Naive thymus-derived CD4-positive, alpha-beta T cell (primary cell): ENCODE measurements at regions not wholly inside any gene's neighbourhood (a gene's known extent, or its start where the extent isn't known, plus 50 kb on each side); places are given as distances from the start of the nearest gene placed in this dataset.
A peak's percentile ranks its signal among the peaks of the same experiment; 100 is the strongest.

Experiments
- ATAC-seq: fragments of 150-1000 bp; cut with Tn5 transposase; 2 replicates; pipeline ENCODE4 v1.10.0; 2021; ENCODE audit warnings: mild to moderate bottlenecking, moderate library complexity
- CTCF ChIA-PET: fragments of 350-600 bp; sonication (Branson Sonifier 250); formaldehyde crosslinking; loops from one replicate; lab custom pipeline; 2021; ENCODE audit warnings: antibody characterized with exemption; lab: Charles Lee
- POLR2A ChIA-PET: fragments of 350-600 bp; sonication (Branson Sonifier 250); formaldehyde crosslinking; loops from one replicate; lab custom pipeline; 2021; ENCODE audit warnings: antibody characterized with exemption, inconsistent platforms; lab: Charles Lee
- DNase-seq, 9 donors: peaks; one replicate each; pipeline versions ENCODE4 v3.0.0 to v3.0.0-alpha.2; 2020 to 2022; ENCODE audit warnings: mixed read lengths in 1 of 9
- H3K27ac ChIP-seq: one replicate; pipeline ENCODE4 v1.7.0; 2013; ENCODE audit warnings: mild to moderate bottlenecking, low read depth, low read length, moderate library complexity
- H3K27me3 ChIP-seq, 2 donors: one replicate each; pipeline ENCODE4 v1.7.0; 2013; ENCODE audit warnings: low read length in 2 of 2, mild to moderate bottlenecking in 2 of 2, moderate library complexity in 2 of 2; ENCODE audit not compliant: control insufficient read depth in 2 of 2, insufficient read depth in 2 of 2
- H3K36me3 ChIP-seq, 3 experiments: 1 replicate in 2 of 3; 2 replicates in 1 of 3; pipeline ENCODE4 v1.7.0; 2013; ENCODE audit warnings: low read length in 3 of 3, mild to moderate bottlenecking in 3 of 3, moderate library complexity in 1 of 3; ENCODE audit not compliant: insufficient read depth in 3 of 3, control insufficient read depth in 2 of 3
- H3K4me1 ChIP-seq, 2 donors: one replicate each; pipeline ENCODE4 v1.7.0; 2013; ENCODE audit warnings: low read length in 2 of 2, mild to moderate bottlenecking in 2 of 2, moderate library complexity in 1 of 2; ENCODE audit not compliant: control insufficient read depth in 2 of 2, insufficient read depth in 2 of 2
- H3K4me3 ChIP-seq: 2 replicates; pipeline ENCODE4 v1.7.0; 2013; ENCODE audit warnings: mild to moderate bottlenecking, low read length
- H3K9me3 ChIP-seq, 3 experiments: 1 replicate in 2 of 3; 2 replicates in 1 of 3; pipeline ENCODE4 v1.7.0; 2013; ENCODE audit warnings: low read length in 3 of 3; ENCODE audit not compliant: control insufficient read depth in 2 of 3
- H3K27ac Mint-ChIP-seq, 9 donors: one replicate each; pipeline ENCODE4 v1.8.0; 2020 to 2022; ENCODE audit warnings: mixed read lengths in 9 of 9, mild to moderate bottlenecking in 8 of 9, moderate library complexity in 5 of 9, inconsistent platforms in 2 of 9
- H3K27me3 Mint-ChIP-seq, 5 donors: one replicate each; pipeline ENCODE4 v1.8.0; 2021 to 2022; ENCODE audit warnings: mixed read lengths in 5 of 5, mild to moderate bottlenecking in 1 of 5
- H3K36me3 Mint-ChIP-seq, 5 donors: one replicate each; pipeline ENCODE4 v1.8.0; 2020 to 2022; ENCODE audit warnings: mixed read lengths in 5 of 5, mild to moderate bottlenecking in 3 of 5, inconsistent platforms in 1 of 5
- H3K4me1 Mint-ChIP-seq, 7 donors: one replicate each; pipeline ENCODE4 v1.8.0; 2020 to 2022; ENCODE audit warnings: mixed read lengths in 7 of 7, mild to moderate bottlenecking in 3 of 7, inconsistent platforms in 1 of 7
- H3K4me3 Mint-ChIP-seq, 10 donors: one replicate each; pipeline ENCODE4 v1.8.0; 2020 to 2022; ENCODE audit warnings: mild to moderate bottlenecking in 10 of 10, mixed read lengths in 10 of 10, moderate library complexity in 6 of 10, inconsistent platforms in 2 of 10
- H3K9me3 Mint-ChIP-seq, 11 donors: one replicate each; pipeline ENCODE4 v1.8.0; 2020 to 2022; ENCODE audit warnings: mixed read lengths in 11 of 11, mild to moderate bottlenecking in 4 of 11, inconsistent platforms in 1 of 11, moderate library complexity in 1 of 11
- intact Hi-C, 2 donors: fragments of 100-400 bp; cut with micrococcal nuclease; formaldehyde crosslinking; loops; one replicate each; pipeline ENCODE4 v1.15.1; 2023

DNA sequence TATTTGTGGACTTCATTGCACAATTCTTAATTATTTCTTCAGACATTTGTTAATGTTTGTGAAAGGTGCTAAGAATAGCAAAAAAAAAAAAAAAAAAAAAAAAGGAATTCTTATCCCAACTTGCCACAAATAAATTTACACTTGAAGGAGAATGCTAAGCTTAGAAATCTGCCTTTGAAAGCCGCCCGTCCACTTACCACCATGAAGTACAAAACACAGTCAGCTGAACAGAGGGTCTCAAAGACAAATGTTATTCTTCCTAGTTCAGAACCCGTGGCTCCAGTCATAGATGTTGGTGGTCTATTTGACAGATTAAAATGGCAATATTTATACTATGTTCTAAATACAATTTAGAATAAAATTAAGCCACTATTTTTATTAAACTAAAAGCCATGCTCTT is 141.2 kb downstream of the ELAPOR2 start:
- intact Hi-C loops: no loop called here
- H3K4me3 Mint-ChIP-seq: no peak overlapping the region
- Histone ChIP-seq H3K27ac (no peak overlapping the region), H3K4me1 (no peaks in the 10 kb centered on the region), H3K27me3 (no peaks in the 10 kb centered on the region), H3K4me3 (no peak overlapping the region), H3K36me3 (no peaks in the 10 kb centered on the region), H3K9me3 (no peaks in the 10 kb centered on the region)
- H3K27ac Mint-ChIP-seq: no peak overlapping the region
- H3K36me3 Mint-ChIP-seq: no peaks in the 10 kb centered on the region
- POLR2A ChIA-PET: no interaction called here
- ATAC-seq: no peak
- no peaks in the 10 kb centered on the region for H3K4me1 Mint-ChIP-seq
- no peaks in the 10 kb centered on the region for H3K9me3 Mint-ChIP-seq
- DNase-seq: no peak
- CTCF ChIA-PET: no interaction called here
- peaks cover 0 to 5% (median 0%) of the 10 kb centered on the region in 5 donors for H3K27me3 Mint-ChIP-seq

GRCh38 chr7:86916277-86916825 is 143.1 kb downstream of the ELAPOR2 start:
- ATAC-seq: no peak
- Histone ChIP-seq H3K4me3 (no peak overlapping the region), H3K36me3 (no peaks in the 10 kb centered on the region), H3K4me1 (no peaks in the 10 kb centered on the region), H3K9me3 (no peaks in the 10 kb centered on the region), H3K27me3 (no peaks in the 10 kb centered on the region), H3K27ac (no peak overlapping the region)
- no peaks in the 10 kb centered on the region for H3K9me3 Mint-ChIP-seq
- H3K27me3 Mint-ChIP-seq: peaks cover 0 to 7% (median 0%) of the 10 kb centered on the region in 5 donors
- POLR2A ChIA-PET: interaction anchor here (1.1 kb wide), 1 partner anchor 237 kb away, joined by 3 read pairs; no protein-coding TSS in a partner anchor
- DNase-seq: no peak
- H3K4me1 Mint-ChIP-seq: no peaks in the 10 kb centered on the region
- H3K36me3 Mint-ChIP-seq: no peaks in the 10 kb centered on the region
- no peak overlapping the region for H3K27ac Mint-ChIP-seq
- H3K4me3 Mint-ChIP-seq: no peak overlapping the region
- CTCF ChIA-PET: interaction anchor here (0.6 to 1.3 kb wide), 3 partner anchors 9 to 138 kb away, joined by 3 to 5 read pairs (median 4); no protein-coding TSS in a partner anchor
- intact Hi-C loops: no loop called here

DNA sequence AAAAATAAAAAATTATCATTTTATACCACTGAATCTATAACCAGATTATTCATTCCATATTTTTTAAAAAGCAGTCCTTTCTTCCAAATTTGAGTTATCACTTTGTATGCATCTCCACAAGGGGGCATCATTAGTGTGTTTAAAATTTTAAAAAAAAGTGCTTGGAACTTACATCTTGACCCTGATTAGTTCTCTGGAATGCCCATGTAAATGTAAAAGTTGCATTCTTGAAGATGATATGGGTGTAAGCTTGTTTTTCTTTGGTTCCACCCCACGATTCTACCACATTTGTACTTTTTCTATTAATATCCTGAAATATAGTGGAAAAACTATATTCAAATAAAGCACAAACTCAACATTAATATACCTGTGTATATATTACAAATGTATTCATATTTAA is 144.9 kb downstream of the ELAPOR2 start:
- ATAC-seq: no peak

More for the DNA sequence above, 144.9 kb downstream of the ELAPOR2 start:
- Histone ChIP-seq H3K4me3 (no peak overlapping the region), H3K36me3 (no peaks in the 10 kb centered on the region), H3K27ac (no peak overlapping the region), H3K27me3 (no peaks in the 10 kb centered on the region), H3K4me1 (no peaks in the 10 kb centered on the region), H3K9me3 (no peaks in the 10 kb centered on the region)
- Mint-ChIP-seq H3K4me3 (no peak overlapping the region), H3K27me3 (peaks cover 0 to 7% (median 0%) of the 10 kb centered on the region in 5 donors), H3K9me3 (no peaks in the 10 kb centered on the region), H3K4me1 (peaks cover 0 to 2% (median 0%) of the 10 kb centered on the region in 7 donors), H3K27ac (no peak overlapping the region), H3K36me3 (no peaks in the 10 kb centered on the region)
- peak in 2 of 9 donors; percentile 5 to 25 for DNase-seq
- CTCF ChIA-PET: interaction anchor here (1.1 to 1.6 kb wide), 2 partner anchors 10 to 12 kb away, joined by 5 to 6 read pairs; no protein-coding TSS in a partner anchor
- POLR2A ChIA-PET: no interaction called here
- intact Hi-C loops: loop anchor here in 1 of 2 donors (1.0 kb wide), 1 partner anchor 502 kb away; no protein-coding TSS in a partner anchor
